Keratinocyte (primary cell): ENCODE measurements at regions not wholly inside any gene's neighbourhood (a gene's known extent, or its start where the extent isn't known, plus 50 kb on each side); places are given as distances from the start of the nearest gene placed in this dataset.

Experiments used
- DNase-seq: peaks from one replicate; pipeline ENCODE4 v3.0.0-alpha.2; 2011; ENCODE audit warnings: low read depth, missing footprints, low spot score
- FAIRE-seq: peaks from 2 replicates; lab custom pipeline; 2011; peaks lifted over from hg19 to GRCh38; lab: Jason Lieb, UNC
- H2AFZ ChIP-seq: 2 replicates; pipeline ENCODE4 v1.6.0; 2012; ENCODE audit warnings: low read length, control low read depth, inconsistent platforms; ENCODE audit not compliant: control insufficient read depth
- H3K27ac ChIP-seq: 2 replicates; pipeline ENCODE4 v1.5.1; 2011; ENCODE audit warnings: low read length; ENCODE audit not compliant: control insufficient read depth, insufficient read depth
- H3K27me3 ChIP-seq: 3 replicates; pipeline ENCODE4 v1.6.0; 2011; ENCODE audit warnings: low read length; ENCODE audit not compliant: control insufficient read depth, insufficient read depth; ENCODE audit errors: extremely low read depth
- H3K36me3 ChIP-seq, 2 experiments: 2 replicates in 1 of 2; 3 replicates in 1 of 2; pipeline ENCODE4 v1.5.1; 2011; ENCODE audit warnings: low read length in 2 of 2, mild to moderate bottlenecking in 1 of 2; ENCODE audit not compliant: control insufficient read depth in 2 of 2, insufficient read depth in 2 of 2; ENCODE audit errors: extremely low read depth in 1 of 2
- H3K4me1 ChIP-seq: 3 replicates; pipeline ENCODE4 v1.5.1; 2011; ENCODE audit warnings: low read length; ENCODE audit not compliant: control insufficient read depth, insufficient read depth; ENCODE audit errors: extremely low read depth
- H3K4me2 ChIP-seq: 3 replicates; pipeline ENCODE4 v1.6.0; 2011; ENCODE audit warnings: low read depth, low read length; ENCODE audit not compliant: control insufficient read depth, insufficient read depth; ENCODE audit errors: extremely low read depth
- H3K4me3 ChIP-seq, 3 experiments: fragments of 200-600 bp in 1 of 3; sonication (generic) in 1 of 3; 2 replicates in 2 of 3; 3 replicates in 1 of 3; pipeline ENCODE4 v1.5.1; 2011 to 2016; ENCODE audit warnings: low read length in 3 of 3, mild to moderate bottlenecking in 3 of 3, control low read depth in 2 of 3, inconsistent platforms in 1 of 3, low read depth in 1 of 3, mixed read lengths in 1 of 3, mixed run types in 1 of 3, moderate library complexity in 1 of 3; ENCODE audit not compliant: control insufficient read depth in 2 of 3, insufficient read depth in 2 of 3; ENCODE audit errors: extremely low read depth in 1 of 3
- H3K79me2 ChIP-seq: 2 replicates; pipeline ENCODE4 v1.6.0; 2012; ENCODE audit warnings: low read length; ENCODE audit not compliant: control insufficient read depth, insufficient read depth
- H3K9ac ChIP-seq: 3 replicates; pipeline ENCODE4 v1.6.0; 2011; ENCODE audit warnings: low read length; ENCODE audit not compliant: control insufficient read depth, insufficient read depth; ENCODE audit errors: extremely low read depth
- H3K9me1 ChIP-seq: 3 replicates; pipeline ENCODE4 v1.6.0; 2011; ENCODE audit warnings: low read length; ENCODE audit not compliant: control insufficient read depth, insufficient read depth; ENCODE audit errors: extremely low read depth
- H3K9me3 ChIP-seq: 2 replicates; pipeline ENCODE4 v1.5.1; 2012; ENCODE audit warnings: low read depth, low read length; ENCODE audit not compliant: control insufficient read depth
- H4K20me1 ChIP-seq: 3 replicates; pipeline ENCODE4 v1.6.0; 2011; ENCODE audit warnings: low read length; ENCODE audit not compliant: control insufficient read depth, insufficient read depth; ENCODE audit errors: extremely low read depth
- CTCF ChIP-seq, 3 experiments: IDR thresholded peaks in 1 of 3; conservative IDR thresholded peaks in 1 of 3; optimal IDR thresholded peaks in 1 of 3; 2 replicates in 2 of 3; 3 replicates in 1 of 3; pipeline versions ENCODE3 to v1.5.1; 2011; ENCODE audit warnings: low read length in 3 of 3, mild to moderate bottlenecking in 3 of 3, moderate library complexity in 2 of 3, control low read depth in 1 of 3, inconsistent platforms in 1 of 3; ENCODE audit not compliant: insufficient read depth in 2 of 3; ENCODE audit errors: extremely low read depth in 1 of 3
- EZH2 ChIP-seq: IDR thresholded peaks from one replicate; pipeline ENCODE4 v1.6.1; 2012; ENCODE audit warnings: inconsistent platforms, mild to moderate bottlenecking, low read length, moderate library complexity
- dilution Hi-C: fragments of 300-500 bp; cut with MboI; formaldehyde crosslinking; loops from one replicate; pipeline ENCODE4 v1.7.0; 2020; ENCODE audit warnings: low sequenced_read_pairs; ENCODE audit not compliant: extremely low pct_ligation_motif_present

GRCh38 chr4:36006226-36006625 is 238.1 kb downstream of the ARAP2 start:
- dilution Hi-C loops, result no loop called here
- H3K79me2 ChIP-seq, result no peaks in the 10 kb centered on the region
- H2AFZ ChIP-seq, result peak overlapping the region; percentile 23
- H3K4me3 ChIP-seq, result no peak overlapping the region
- peak overlapping the region; percentile 45 for H3K4me2 ChIP-seq
- H4K20me1 ChIP-seq, result no peaks in the 10 kb centered on the region
- H3K36me3 ChIP-seq, result no peaks in the 10 kb centered on the region
- DNase-seq (peak; percentile 33), FAIRE-seq (peak; percentile 90)
- H3K9me1 ChIP-seq, result no peaks in the 10 kb centered on the region
- no peaks in the 10 kb centered on the region for H3K27me3 ChIP-seq
- H3K4me1 ChIP-seq, result peaks cover 10% of the 10 kb centered on the region
- no peaks in the 10 kb centered on the region for H3K9me3 ChIP-seq
- H3K9ac ChIP-seq, result no peak overlapping the region
- H3K27ac ChIP-seq, result no peak overlapping the region
- TF ChIP-seq EZH2 (no peak), CTCF (optimal IDR thresholded peaks at IDR 0.05 in 1 of 3, IDR thresholded peaks at IDR 0.05 in 1 of 3, conservative IDR thresholded peaks at IDR 0.05 in 1 of 3; ENCODE audit: extremely low read depth in 1 of 3, insufficient read depth in 2 of 3, low read length in 3 of 3) (no peak)

GRCh38 chr4:36010397-36010929 is 233.9 kb downstream of the ARAP2 start:
- Histone ChIP-seq H3K79me2 (no peaks in the 10 kb centered on the region), H2AFZ (peak overlapping the region; percentile 68), H3K4me2 (no peak overlapping the region), H3K27ac (no peak overlapping the region), H3K9ac (no peak overlapping the region), H4K20me1 (no peaks in the 10 kb centered on the region), H3K4me1 (peaks cover 10% of the 10 kb centered on the region), H3K4me3 (no peak overlapping the region), H3K27me3 (no peaks in the 10 kb centered on the region), H3K9me3 (no peaks in the 10 kb centered on the region), H3K36me3 (no peaks in the 10 kb centered on the region), H3K9me1 (no peaks in the 10 kb centered on the region)
- dilution Hi-C loops, result no loop called here
- no peak for DNase-seq
- no peak for FAIRE-seq
- no peak for TF ChIP-seq EZH2
- TF ChIP-seq CTCF (optimal IDR thresholded peaks at IDR 0.05 in 1 of 3, IDR thresholded peaks at IDR 0.05 in 1 of 3, conservative IDR thresholded peaks at IDR 0.05 in 1 of 3; ENCODE audit: extremely low read depth in 1 of 3, insufficient read depth in 2 of 3, low read length in 3 of 3), result no peak
